SK-N-SH (cell line): ENCODE measurements at regions not wholly inside any gene's neighbourhood (a gene's known extent, or its start where the extent isn't known, plus 50 kb on each side); places are given as distances from the start of the nearest gene placed in this dataset.

Experiments used
- CTCF ChIA-PET: fragments of 300-600, 350-600 bp; formaldehyde crosslinking; extraction: SDS; loops from one replicate; lab custom pipeline; 2021; lab: Yijun Ruan, JAX
- POLR2A ChIA-PET: fragments of 350-600 bp; sonication (Branson Sonifier 250); formaldehyde crosslinking; extraction: SDS; loops from one replicate; lab custom pipeline; 2020; ENCODE audit warnings: antibody characterized with exemption, inconsistent platforms; lab: Yijun Ruan, JAX
- DNase-seq: peaks from one replicate; pipeline ENCODE4 v3.0.0; 2012
- H2AFZ ChIP-seq: fragments of 200-600 bp; sonication (generic); 2 replicates; pipeline ENCODE4 v1.8.1; 2016; ENCODE audit warnings: antibody characterized with exemption, mild to moderate bottlenecking, low read depth
- H3F3A ChIP-seq: fragments of 200-600 bp; sonication (generic); replicated peaks from 2 replicates; pipeline ENCODE3; 2016; ENCODE audit warnings: antibody characterized with exemption, mild to moderate bottlenecking; ENCODE audit not compliant: insufficient read depth
- H3K27ac ChIP-seq, 2 experiments: fragments of 200-500 bp in 1 of 2; fragments of 200-600 bp in 1 of 2; sonication (Bioruptor generic) in 1 of 2; sonication (generic), shearing (Covaris generic) in 1 of 2; 2 replicates each; pipeline versions ENCODE4 v1.5.1 to v1.6.1; 2014 to 2016; ENCODE audit warnings: low read depth in 2 of 2, inconsistent platforms in 1 of 2, low read length in 1 of 2, mild to moderate bottlenecking in 1 of 2, mixed read lengths in 1 of 2
- H3K27me3 ChIP-seq: fragments of 200-600 bp; sonication (generic), shearing (Covaris generic); 2 replicates; pipeline ENCODE4 v1.6.1; 2016; ENCODE audit warnings: mixed run types; ENCODE audit not compliant: insufficient read depth
- H3K36me3 ChIP-seq, 2 experiments: fragments of 200-500 bp in 1 of 2; fragments of 200-600 bp in 1 of 2; sonication (Bioruptor generic) in 1 of 2; sonication (generic) in 1 of 2; replicated peaks in 1 of 2; 2 replicates each; pipeline versions ENCODE3 to v1.5.1; 2014 to 2016; ENCODE audit warnings: low read length in 1 of 2, mild to moderate bottlenecking in 1 of 2; ENCODE audit not compliant: insufficient read depth in 2 of 2, control insufficient read depth in 1 of 2
- H3K4me1 ChIP-seq, 2 experiments: fragments of 200-500 bp in 1 of 2; fragments of 200-600 bp in 1 of 2; sonication (Bioruptor generic) in 1 of 2; sonication (generic), shearing (Covaris generic) in 1 of 2; 2 replicates each; pipeline versions ENCODE4 v1.5.1 to v1.6.1; 2014 to 2016; ENCODE audit warnings: low read depth in 1 of 2, low read length in 1 of 2, mixed run types in 1 of 2; ENCODE audit not compliant: insufficient read depth in 2 of 2, control insufficient read depth in 1 of 2
- H3K4me2 ChIP-seq: fragments of 200-600 bp; sonication (generic), shearing (Covaris generic); 2 replicates; pipeline ENCODE4 v1.6.1; 2017; ENCODE audit warnings: mixed run types
- H3K4me3 ChIP-seq, 2 experiments: fragments of 200-500 bp in 1 of 2; fragments of 200-600 bp in 1 of 2; sonication (Bioruptor generic) in 1 of 2; sonication (generic), shearing (Covaris generic) in 1 of 2; 2 replicates each; pipeline versions ENCODE4 v1.5.1 to v1.8.1; 2014 to 2016; ENCODE audit warnings: low read depth in 2 of 2, inconsistent platforms in 1 of 2, low read length in 1 of 2, mild to moderate bottlenecking in 1 of 2, mixed read lengths in 1 of 2, moderate library complexity in 1 of 2
- H3K79me2 ChIP-seq: fragments of 200-600 bp; sonication (generic); 2 replicates; pipeline ENCODE4 v1.8.1; 2017; ENCODE audit warnings: mild to moderate bottlenecking; ENCODE audit not compliant: insufficient read depth
- H3K9ac ChIP-seq: fragments of 200-600 bp; sonication (generic); 2 replicates; pipeline ENCODE4 v1.6.1; 2017; ENCODE audit warnings: mixed run types
- H3K9me2 ChIP-seq: fragments of 200-600 bp; sonication (generic); 2 replicates; pipeline ENCODE4 v1.6.1; 2017; ENCODE audit warnings: mixed run types
- H3K9me3 ChIP-seq: fragments of 200-600 bp; sonication (generic); 2 replicates; pipeline ENCODE4 v1.6.1; 2017; ENCODE audit warnings: mixed run types, mild to moderate bottlenecking, moderate library complexity
- H4K20me1 ChIP-seq: fragments of 200-600 bp; sonication (generic); 2 replicates; pipeline ENCODE4 v1.6.1; 2017; ENCODE audit warnings: mild to moderate bottlenecking, mixed run types; ENCODE audit not compliant: insufficient read depth
- CHD2 ChIP-seq: fragments of 150-350 bp; IDR thresholded peaks from 2 replicates; pipeline ENCODE4 v1.6.1; 2018; ENCODE audit warnings: low read length; ENCODE audit not compliant: partially characterized antibody
- EP300 ChIP-seq, 2 experiments: IDR thresholded peaks; 2 replicates each; pipeline versions ENCODE4 v1.4.0 to v1.6.1; 2012; ENCODE audit warnings: borderline replicate concordance in 1 of 2, low read depth in 1 of 2, low read length in 1 of 2
- FOXJ3 ChIP-seq: sonication (generic); formaldehyde crosslinking; IDR thresholded peaks from 2 replicates; pipeline ENCODE4 v1.5.1; 2020; ENCODE audit warnings: mild to moderate bottlenecking, missing genetic modification reagents
- GABPA ChIP-seq: IDR thresholded peaks from 2 replicates; pipeline ENCODE4 v1.4.0; 2012; ENCODE audit warnings: low read depth, mild to moderate bottlenecking
- GATA2 ChIP-seq: sonication (generic); formaldehyde crosslinking; IDR thresholded peaks from 2 replicates; pipeline ENCODE4 v1.5.0; 2020; ENCODE audit warnings: mild to moderate bottlenecking, missing genetic modification reagents
- IRF3 ChIP-seq: fragments of 150-350 bp; IDR thresholded peaks from 2 replicates; pipeline ENCODE4 v1.6.1; 2016; ENCODE audit warnings: mild to moderate bottlenecking, low read depth, low read length
- MEF2A ChIP-seq: IDR thresholded peaks from 2 replicates; pipeline ENCODE4 v1.4.0; 2012; ENCODE audit warnings: low read depth, borderline replicate concordance
- NFIC ChIP-seq: IDR thresholded peaks from 2 replicates; pipeline ENCODE4 v1.4.0; 2012; ENCODE audit warnings: borderline replicate concordance
- RAD21 ChIP-seq: IDR thresholded peaks from 2 replicates; pipeline ENCODE4 v1.6.1; 2012; ENCODE audit warnings: mild to moderate bottlenecking, low read length
- RCOR1 ChIP-seq: fragments of 150-350 bp; IDR thresholded peaks from 2 replicates; pipeline ENCODE4 v1.6.1; 2017; ENCODE audit warnings: antibody characterized with exemption, low read length
- RFX5 ChIP-seq: IDR thresholded peaks from 2 replicates; pipeline ENCODE4 v1.6.1; 2012; ENCODE audit warnings: mild to moderate bottlenecking, improper control_type of control experiment, low read length
- RXRA ChIP-seq: IDR thresholded peaks from 2 replicates; pipeline ENCODE4 v1.4.0; 2012; ENCODE audit warnings: low read depth, mild to moderate bottlenecking, borderline replicate concordance
- SIN3A ChIP-seq: IDR thresholded peaks from 2 replicates; pipeline ENCODE4 v1.6.1; 2012; ENCODE audit warnings: low read depth, mild to moderate bottlenecking, low read length, moderate library complexity, borderline replicate concordance
- TCF12 ChIP-seq: IDR thresholded peaks from 2 replicates; pipeline ENCODE4 v1.4.0; 2012
- USF1 ChIP-seq: IDR thresholded peaks from 2 replicates; pipeline ENCODE4 v1.4.0; 2012; ENCODE audit warnings: low read depth, borderline replicate concordance
- USF2 ChIP-seq: fragments of 150-350 bp; IDR thresholded peaks from 2 replicates; pipeline ENCODE4 v1.6.1; 2017; ENCODE audit warnings: antibody characterized with exemption, low read length, low read depth, borderline replicate concordance
- YY1 ChIP-seq: IDR thresholded peaks from 2 replicates; pipeline ENCODE4 v1.4.0; 2012; ENCODE audit warnings: low read depth, mild to moderate bottlenecking
- ZBTB33 ChIP-seq: IDR thresholded peaks from 2 replicates; pipeline ENCODE4 v1.4.0; 2012; ENCODE audit warnings: low read depth, borderline replicate concordance
- WGBS: methylation state at CpG from one replicate; pipeline ENCODE4 v1.1.6; 2017; ENCODE audit warnings: low lambda C conversion rate; 5-methylcytosine and 5-hydroxymethylcytosine counted together

- H3K9ac ChIP-seq, result no peak overlapping the region
- TF ChIP-seq MEF2A, result no peak
- no peak for TF ChIP-seq NFIC
- no peak for TF ChIP-seq USF1
- TF ChIP-seq YY1, result no peak
- no peak for TF ChIP-seq ZBTB33
- no peak for TF ChIP-seq CHD2
- no peak for TF ChIP-seq TCF12
- no peak for TF ChIP-seq SIN3A
- TF ChIP-seq IRF3, result no peak
- no peak for TF ChIP-seq USF2
- no peak for TF ChIP-seq RFX5
- TF ChIP-seq GABPA, result no peak
- TF ChIP-seq RAD21, result no peak
- TF ChIP-seq RCOR1, result no peak
- TF ChIP-seq RXRA, result no peak
- no peak for TF ChIP-seq FOXJ3 (CRISPR knock-in tag)
- TF ChIP-seq EP300 (IDR thresholded peaks at IDR 0.05; ENCODE audit: borderline replicate concordance in 1 of 2, low read depth in 1 of 2, low read length in 1 of 2), result no peak
- no peak for TF ChIP-seq GATA2 (CRISPR knock-in tag)
- TF ChIP-seq, all 33 proteins: peak for 0
- no peak overlapping the region for H3K27ac ChIP-seq
- no peaks in the 10 kb centered on the region for H3K36me3 ChIP-seq
- no peak overlapping the region for H3K4me3 ChIP-seq
- H3K4me2 ChIP-seq, result no peak overlapping the region
- DNase-seq, result no peak
- no peaks in the 10 kb centered on the region for H3K27me3 ChIP-seq
- ChIA-PET CTCF (no interaction called here), POLR2A (no interaction called here)
- H3K9me3 ChIP-seq, result no peaks in the 10 kb centered on the region
- no peaks in the 10 kb centered on the region for H3K9me2 ChIP-seq
- no peaks in the 10 kb centered on the region for H3K79me2 ChIP-seq
- no peak overlapping the region for H2AFZ ChIP-seq
- 84% methylated on average over 1 of the region's 1 CpG for WGBS
- no peaks in the 10 kb centered on the region for H4K20me1 ChIP-seq
- no peaks in the 10 kb centered on the region for H3K4me1 ChIP-seq
- H3F3A ChIP-seq, result no peaks in the 10 kb centered on the region
Measured at GRCh38 chr13:91240341-91240740, 107.1 kb upstream of the MIR17HG start.
